HepG2 (cell line): ENCODE measurements at regions not wholly inside any gene's neighbourhood (a gene's known extent, or its start where the extent isn't known, plus 50 kb on each side); places are given as distances from the start of the nearest gene placed in this dataset.

Experiments used
- CCDC6 ChIP-seq: sonication (generic); formaldehyde crosslinking; IDR thresholded peaks from 2 replicates; pipeline ENCODE4 v1.8.1; 2022; ENCODE audit warnings: mild to moderate bottlenecking, missing genetic modification reagents, moderate library complexity
- GATAD1 ChIP-seq: IDR thresholded peaks from 2 replicates; pipeline ENCODE4 v1.6.1; 2016; ENCODE audit warnings: missing genetic modification reagents, missing compliant biosample characterization
- JDP2 ChIP-seq: sonication (generic); formaldehyde crosslinking; IDR thresholded peaks from 2 replicates; pipeline ENCODE4 v1.8.1; 2022; ENCODE audit warnings: missing genetic modification reagents, borderline replicate concordance
- NFIB ChIP-seq: sonication (generic); formaldehyde crosslinking; IDR thresholded peaks from 2 replicates; pipeline ENCODE4 v1.9.0; 2021; ENCODE audit warnings: missing genetic modification reagents, mild to moderate bottlenecking, borderline replicate concordance
- PAWR ChIP-seq: sonication (generic); formaldehyde crosslinking; IDR thresholded peaks from 2 replicates; pipeline ENCODE4 v1.4.0; 2020; ENCODE audit warnings: missing genetic modification reagents, mild to moderate bottlenecking, borderline replicate concordance
- SOX13 ChIP-seq, 3 experiments: fragments of 450-650 bp in 1 of 3; sonication (generic) in 1 of 3; formaldehyde crosslinking in 1 of 3; IDR thresholded peaks in 2 of 3; conservative IDR thresholded peaks in 1 of 3; 2 replicates each; pipeline versions ENCODE4 v1.5.0 to v1.6.1; 2016 to 2020; ENCODE audit warnings: antibody characterized with exemption in 1 of 3, mild to moderate bottlenecking in 1 of 3, missing compliant biosample characterization in 1 of 3, missing genetic modification reagents in 1 of 3, moderate library complexity in 1 of 3
- SOX5 ChIP-seq: IDR thresholded peaks from 2 replicates; pipeline ENCODE4 v1.6.1; 2016; ENCODE audit warnings: borderline replicate concordance
- WIZ ChIP-seq: sonication (generic); formaldehyde crosslinking; IDR thresholded peaks from 2 replicates; pipeline ENCODE4 v1.5.1; 2020; ENCODE audit warnings: mild to moderate bottlenecking, missing genetic modification reagents
- YEATS4 ChIP-seq: sonication (generic); formaldehyde crosslinking; IDR thresholded peaks from 2 replicates; pipeline ENCODE4 v1.4.0; 2020; ENCODE audit warnings: missing genetic modification reagents, borderline replicate concordance
- ZKSCAN1 ChIP-seq: fragments of 150-350 bp; IDR thresholded peaks from 2 replicates; pipeline ENCODE4 v1.6.1; 2014; ENCODE audit warnings: low read length
- ZMYM3 ChIP-seq: sonication (generic); formaldehyde crosslinking; IDR thresholded peaks from 2 replicates; pipeline ENCODE4 v1.5.1; 2020; ENCODE audit warnings: mild to moderate bottlenecking, missing genetic modification reagents
- ZNF225 ChIP-seq: sonication (generic); formaldehyde crosslinking; IDR thresholded peaks from 2 replicates; pipeline ENCODE4 v1.4.0; 2020; ENCODE audit warnings: mild to moderate bottlenecking, missing genetic modification reagents
- ZNF235 ChIP-seq: sonication (generic); formaldehyde crosslinking; IDR thresholded peaks from 2 replicates; pipeline ENCODE4 v1.8.1; 2023; ENCODE audit warnings: mild to moderate bottlenecking, missing genetic modification reagents, borderline replicate concordance
- ZNF652 ChIP-seq: IDR thresholded peaks from 2 replicates; pipeline ENCODE4 v1.6.1; 2016; ENCODE audit warnings: low read depth, borderline replicate concordance
- TF ChIP-seq, protein P1 (sequence below): sonication (generic); formaldehyde crosslinking; conservative IDR thresholded peaks from 2 replicates; pipeline ENCODE4 v1.4.0; 2020; ENCODE audit warnings: missing genetic modification reagents
- TF ChIP-seq, protein P2 (sequence below): IDR thresholded peaks from 2 replicates; pipeline ENCODE4 v1.6.1; 2016
- TF ChIP-seq, protein P3 (sequence below): sonication (generic); formaldehyde crosslinking; IDR thresholded peaks from 2 replicates; pipeline ENCODE4 v1.8.0; 2022; ENCODE audit warnings: low read depth, missing genetic modification reagents
- TF ChIP-seq, protein P4 (sequence below): IDR thresholded peaks from 2 replicates; pipeline ENCODE4 v1.6.1; 2012; ENCODE audit warnings: low read depth, low read length, improper control_type of control experiment
- TF ChIP-seq, protein P5 (sequence below): IDR thresholded peaks from 2 replicates; pipeline ENCODE4 v1.6.1; 2016; ENCODE audit warnings: mild to moderate bottlenecking
- TF ChIP-seq, protein P6 (sequence below): sonication (generic); formaldehyde crosslinking; IDR thresholded peaks from 2 replicates; pipeline ENCODE4 v1.5.1; 2020; ENCODE audit warnings: missing genetic modification reagents, mild to moderate bottlenecking, borderline replicate concordance

DNA sequence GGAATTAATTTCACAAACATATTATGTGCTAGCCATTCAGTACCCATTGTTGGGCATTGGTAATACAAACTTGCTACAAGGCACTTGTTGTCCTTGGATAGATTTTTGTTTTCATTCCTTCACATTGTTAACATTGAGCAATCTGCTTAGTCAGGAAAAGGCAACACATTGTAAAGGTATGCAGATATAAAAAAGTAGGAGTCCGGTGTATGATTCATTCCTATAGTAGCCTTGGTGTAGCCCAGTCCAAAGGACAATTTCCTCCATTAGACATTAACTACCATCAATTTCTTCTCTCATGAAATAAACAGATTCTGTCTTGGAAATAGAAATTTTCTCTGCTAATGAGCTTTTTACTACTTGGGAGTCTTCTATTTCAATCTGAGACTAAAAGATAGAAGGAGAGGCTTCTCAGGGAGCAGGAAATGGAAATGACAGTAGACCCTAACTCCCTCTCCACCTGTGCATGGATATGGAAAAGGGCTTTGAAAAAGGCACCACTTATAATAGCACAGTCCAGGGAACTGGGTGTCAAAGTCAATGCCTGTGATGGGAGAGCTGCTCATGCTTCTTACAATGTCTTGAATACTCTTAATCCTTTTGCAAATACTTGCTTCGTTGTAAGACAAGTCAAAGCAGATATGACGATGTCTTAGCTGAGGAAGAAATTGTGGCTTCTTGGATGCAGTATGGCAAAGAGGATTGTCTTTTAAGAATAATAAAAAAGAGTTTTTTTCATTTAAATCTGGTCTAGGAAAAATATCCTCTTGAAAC lies 369.4 kb upstream of the CITED2 start (continued):
- TF ChIP-seq SOX13 (IDR thresholded peaks at IDR 0.05) (no peak), SOX13 (CRISPR knock-in tag; conservative IDR thresholded peaks at IDR 0.05 in 1 of 2, IDR thresholded peaks at IDR 0.05 in 1 of 2) (peak in 1 of 2 experiments; percentile 80; a peak in 1 of 4 replicates), ZKSCAN1 (no peak), CCDC6 (no peak), GATAD1 (CRISPR knock-in tag) (no peak), WIZ (no peak), SOX5 (CRISPR knock-in tag) (peak; percentile 71; the same call in 1 of the 2 replicates), PAWR (CRISPR knock-in tag) (no peak), YEATS4 (no peak), JDP2 (CRISPR knock-in tag) (no peak), ZNF225 (CRISPR knock-in tag) (no peak), ZNF652 (CRISPR knock-in tag) (no peak), ZMYM3 (no peak), ZNF235 (CRISPR knock-in tag) (no peak), NFIB (CRISPR knock-in tag) (no peak)
- TF ChIP-seq, protein P1, sequence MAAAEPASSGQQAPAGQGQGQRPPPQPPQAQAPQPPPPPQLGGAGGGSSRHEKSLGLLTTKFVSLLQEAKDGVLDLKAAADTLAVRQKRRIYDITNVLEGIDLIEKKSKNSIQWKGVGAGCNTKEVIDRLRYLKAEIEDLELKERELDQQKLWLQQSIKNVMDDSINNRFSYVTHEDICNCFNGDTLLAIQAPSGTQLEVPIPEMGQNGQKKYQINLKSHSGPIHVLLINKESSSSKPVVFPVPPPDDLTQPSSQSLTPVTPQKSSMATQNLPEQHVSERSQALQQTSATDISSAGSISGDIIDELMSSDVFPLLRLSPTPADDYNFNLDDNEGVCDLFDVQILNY (CRISPR knock-in tag), result no peak
- TF ChIP-seq, protein P2, sequence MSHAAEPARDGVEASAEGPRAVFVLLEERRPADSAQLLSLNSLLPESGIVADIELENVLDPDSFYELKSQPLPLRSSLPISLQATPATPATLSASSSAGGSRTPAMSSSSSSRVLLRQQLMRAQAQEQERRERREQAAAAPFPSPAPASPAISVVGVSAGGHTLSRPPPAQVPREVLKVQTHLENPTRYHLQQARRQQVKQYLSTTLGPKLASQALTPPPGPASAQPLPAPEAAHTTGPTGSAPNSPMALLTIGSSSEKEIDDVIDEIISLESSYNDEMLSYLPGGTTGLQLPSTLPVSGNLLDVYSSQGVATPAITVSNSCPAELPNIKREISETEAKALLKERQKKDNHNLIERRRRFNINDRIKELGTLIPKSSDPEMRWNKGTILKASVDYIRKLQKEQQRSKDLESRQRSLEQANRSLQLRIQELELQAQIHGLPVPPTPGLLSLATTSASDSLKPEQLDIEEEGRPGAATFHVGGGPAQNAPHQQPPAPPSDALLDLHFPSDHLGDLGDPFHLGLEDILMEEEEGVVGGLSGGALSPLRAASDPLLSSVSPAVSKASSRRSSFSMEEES, result no peak
- TF ChIP-seq, protein P3, sequence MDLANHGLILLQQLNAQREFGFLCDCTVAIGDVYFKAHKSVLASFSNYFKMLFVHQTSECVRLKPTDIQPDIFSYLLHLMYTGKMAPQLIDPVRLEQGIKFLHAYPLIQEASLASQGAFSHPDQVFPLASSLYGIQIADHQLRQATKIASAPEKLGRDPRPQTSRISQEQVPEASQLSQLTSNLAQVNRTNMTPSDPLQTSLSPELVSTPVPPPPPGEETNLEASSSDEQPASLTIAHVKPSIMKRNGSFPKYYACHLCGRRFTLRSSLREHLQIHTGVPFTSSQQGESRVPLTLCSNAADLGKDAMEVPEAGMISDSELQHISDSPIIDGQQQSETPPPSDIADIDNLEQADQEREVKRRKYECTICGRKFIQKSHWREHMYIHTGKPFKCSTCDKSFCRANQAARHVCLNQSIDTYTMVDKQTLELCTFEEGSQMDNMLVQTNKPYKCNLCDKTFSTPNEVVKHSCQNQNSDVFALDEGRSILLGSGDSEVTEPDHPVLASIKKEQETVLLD (CRISPR knock-in tag), result no peak
- TF ChIP-seq, protein P4, sequence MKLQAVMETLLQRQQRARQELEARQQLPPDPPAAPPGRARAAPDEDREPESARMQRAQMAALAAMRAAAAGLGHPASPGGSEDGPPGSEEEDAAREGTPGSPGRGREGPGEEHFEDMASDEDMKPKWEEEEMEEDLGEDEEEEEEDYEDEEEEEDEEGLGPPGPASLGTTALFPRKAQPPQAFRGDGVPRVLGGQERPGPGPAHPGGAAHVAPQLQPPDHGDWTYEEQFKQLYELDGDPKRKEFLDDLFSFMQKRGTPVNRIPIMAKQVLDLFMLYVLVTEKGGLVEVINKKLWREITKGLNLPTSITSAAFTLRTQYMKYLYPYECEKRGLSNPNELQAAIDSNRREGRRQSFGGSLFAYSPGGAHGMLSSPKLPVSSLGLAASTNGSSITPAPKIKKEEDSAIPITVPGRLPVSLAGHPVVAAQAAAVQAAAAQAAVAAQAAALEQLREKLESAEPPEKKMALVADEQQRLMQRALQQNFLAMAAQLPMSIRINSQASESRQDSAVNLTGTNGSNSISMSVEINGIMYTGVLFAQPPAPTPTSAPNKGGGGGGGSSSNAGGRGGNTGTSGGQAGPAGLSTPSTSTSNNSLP, result peak; percentile 88
- TF ChIP-seq, protein P5, sequence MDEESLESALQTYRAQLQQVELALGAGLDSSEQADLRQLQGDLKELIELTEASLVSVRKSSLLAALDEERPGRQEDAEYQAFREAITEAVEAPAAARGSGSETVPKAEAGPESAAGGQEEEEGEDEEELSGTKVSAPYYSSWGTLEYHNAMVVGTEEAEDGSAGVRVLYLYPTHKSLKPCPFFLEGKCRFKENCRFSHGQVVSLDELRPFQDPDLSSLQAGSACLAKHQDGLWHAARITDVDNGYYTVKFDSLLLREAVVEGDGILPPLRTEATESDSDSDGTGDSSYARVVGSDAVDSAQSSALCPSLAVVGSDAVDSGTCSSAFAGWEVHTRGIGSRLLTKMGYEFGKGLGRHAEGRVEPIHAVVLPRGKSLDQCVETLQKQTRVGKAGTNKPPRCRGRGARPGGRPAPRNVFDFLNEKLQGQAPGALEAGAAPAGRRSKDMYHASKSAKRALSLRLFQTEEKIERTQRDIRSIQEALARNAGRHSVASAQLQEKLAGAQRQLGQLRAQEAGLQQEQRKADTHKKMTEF (CRISPR knock-in tag), result no peak
- TF ChIP-seq, protein P6, sequence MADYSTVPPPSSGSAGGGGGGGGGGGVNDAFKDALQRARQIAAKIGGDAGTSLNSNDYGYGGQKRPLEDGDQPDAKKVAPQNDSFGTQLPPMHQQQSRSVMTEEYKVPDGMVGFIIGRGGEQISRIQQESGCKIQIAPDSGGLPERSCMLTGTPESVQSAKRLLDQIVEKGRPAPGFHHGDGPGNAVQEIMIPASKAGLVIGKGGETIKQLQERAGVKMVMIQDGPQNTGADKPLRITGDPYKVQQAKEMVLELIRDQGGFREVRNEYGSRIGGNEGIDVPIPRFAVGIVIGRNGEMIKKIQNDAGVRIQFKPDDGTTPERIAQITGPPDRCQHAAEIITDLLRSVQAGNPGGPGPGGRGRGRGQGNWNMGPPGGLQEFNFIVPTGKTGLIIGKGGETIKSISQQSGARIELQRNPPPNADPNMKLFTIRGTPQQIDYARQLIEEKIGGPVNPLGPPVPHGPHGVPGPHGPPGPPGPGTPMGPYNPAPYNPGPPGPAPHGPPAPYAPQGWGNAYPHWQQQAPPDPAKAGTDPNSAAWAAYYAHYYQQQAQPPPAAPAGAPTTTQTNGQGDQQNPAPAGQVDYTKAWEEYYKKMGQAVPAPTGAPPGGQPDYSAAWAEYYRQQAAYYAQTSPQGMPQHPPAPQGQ (CRISPR knock-in tag), result no peak
